SK-N-SH treated with all-trans-retinoic acid at 6 μM for 48 hours (cell line): ENCODE measurements at regions not wholly inside any gene's neighbourhood (a gene's known extent, or its start where the extent isn't known, plus 50 kb on each side); places are given as distances from the start of the nearest gene placed in this dataset.

Source experiments
- ATAC-seq: fragments of 200-7000 bp; cut with Tn5 transposase; 3 replicates; pipeline ENCODE4 v1.9.1; 2020; ENCODE audit warnings: mild to moderate bottlenecking, moderate library complexity
- ARNTL ChIP-seq: fragments of 450-650 bp; formaldehyde crosslinking; IDR thresholded peaks from 2 replicates; pipeline ENCODE4 v1.5.0; 2020; ENCODE audit warnings: low read depth, mild to moderate bottlenecking, moderate library complexity, borderline replicate concordance
- BACH2 ChIP-seq: fragments of 250-450 bp; sonication (Bioruptor Pico); IDR thresholded peaks from 2 replicates; pipeline ENCODE4 v1.9.0; 2021; ENCODE audit warnings: mild to moderate bottlenecking, borderline replicate concordance
- CSDC2 ChIP-seq: fragments of 250-450 bp; sonication (Bioruptor Pico); IDR thresholded peaks from 2 replicates; pipeline ENCODE4 v1.5.0; 2020; ENCODE audit warnings: mild to moderate bottlenecking, moderate library complexity
- ESRRG ChIP-seq: fragments of 250-450 bp; sonication (Bioruptor Pico); IDR thresholded peaks from 2 replicates; pipeline ENCODE4 v1.6.1; 2021; ENCODE audit warnings: mild to moderate bottlenecking
- GLIS3 ChIP-seq: fragments of 250-450 bp; sonication (Bioruptor Pico); IDR thresholded peaks from 2 replicates; pipeline ENCODE4 v1.5.0; 2020; ENCODE audit warnings: mild to moderate bottlenecking, moderate library complexity
- ISL1 ChIP-seq: fragments of 250-450 bp; sonication (Bioruptor Pico); IDR thresholded peaks from 2 replicates; pipeline ENCODE4 v2.1.2; 2022; ENCODE audit warnings: mild to moderate bottlenecking, moderate library complexity
- OSR1 ChIP-seq: fragments of 250-450 bp; sonication (Bioruptor Pico); IDR thresholded peaks from 2 replicates; pipeline ENCODE4 v1.8.0; 2022; ENCODE audit warnings: moderate library complexity, mild to moderate bottlenecking, inconsistent platforms
- SNAI2 ChIP-seq: fragments of 250-450 bp; sonication (Bioruptor Pico); IDR thresholded peaks from 2 replicates; pipeline ENCODE4 v1.5.0; 2020; ENCODE audit warnings: mild to moderate bottlenecking, moderate library complexity
- TCF4 ChIP-seq: fragments of 250-450 bp; sonication (Bioruptor Pico); IDR thresholded peaks from 2 replicates; pipeline ENCODE4 v1.8.0; 2021; ENCODE audit warnings: mild to moderate bottlenecking, moderate library complexity, borderline replicate concordance
- TOX ChIP-seq: fragments of 250-450 bp; sonication (Bioruptor Pico); IDR thresholded peaks from 2 replicates; pipeline ENCODE4 v1.8.0; 2021; ENCODE audit warnings: mild to moderate bottlenecking, moderate library complexity, borderline replicate concordance
- ZC3H10 ChIP-seq: fragments of 250-450 bp; sonication (Bioruptor Pico); IDR thresholded peaks from 2 replicates; pipeline ENCODE4 v1.5.1; 2021; ENCODE audit warnings: mild to moderate bottlenecking, moderate library complexity
- ZFP30 ChIP-seq: fragments of 450-650 bp; formaldehyde crosslinking; IDR thresholded peaks from 2 replicates; pipeline ENCODE4 v1.5.0; 2022; ENCODE audit warnings: mild to moderate bottlenecking, moderate library complexity
- ZNF70 ChIP-seq: fragments of 450-650 bp; formaldehyde crosslinking; IDR thresholded peaks from 2 replicates; pipeline ENCODE4 v1.5.0; 2020; ENCODE audit warnings: mild to moderate bottlenecking, moderate library complexity
- ZNF8 ChIP-seq: fragments of 450-650 bp; formaldehyde crosslinking; IDR thresholded peaks from 2 replicates; pipeline ENCODE4 v1.5.0; 2020; ENCODE audit warnings: mild to moderate bottlenecking, moderate library complexity
- TF ChIP-seq, protein P1 (sequence below): fragments of 250-450 bp; sonication (Bioruptor Pico); IDR thresholded peaks from 2 replicates; pipeline ENCODE4 v1.8.0; 2020; ENCODE audit warnings: mild to moderate bottlenecking, moderate library complexity, borderline replicate concordance
- TF ChIP-seq, protein P2 (sequence below): fragments of 250-450 bp; sonication (Bioruptor Pico); IDR thresholded peaks from 2 replicates; pipeline ENCODE4 v1.5.1; 2021; ENCODE audit warnings: mild to moderate bottlenecking, moderate library complexity
- TF ChIP-seq, protein P3 (sequence below): fragments of 250-450 bp; sonication (Bioruptor Pico); IDR thresholded peaks from 2 replicates; pipeline ENCODE4 v1.8.0; 2021; ENCODE audit warnings: low read depth, mild to moderate bottlenecking, moderate library complexity, borderline replicate concordance
- TF ChIP-seq, protein P4 (sequence below): fragments of 250-450 bp; sonication (Bioruptor Pico); IDR thresholded peaks from 2 replicates; pipeline ENCODE4 v1.5.1; 2020; ENCODE audit warnings: low read depth, mild to moderate bottlenecking, moderate library complexity

DNA sequence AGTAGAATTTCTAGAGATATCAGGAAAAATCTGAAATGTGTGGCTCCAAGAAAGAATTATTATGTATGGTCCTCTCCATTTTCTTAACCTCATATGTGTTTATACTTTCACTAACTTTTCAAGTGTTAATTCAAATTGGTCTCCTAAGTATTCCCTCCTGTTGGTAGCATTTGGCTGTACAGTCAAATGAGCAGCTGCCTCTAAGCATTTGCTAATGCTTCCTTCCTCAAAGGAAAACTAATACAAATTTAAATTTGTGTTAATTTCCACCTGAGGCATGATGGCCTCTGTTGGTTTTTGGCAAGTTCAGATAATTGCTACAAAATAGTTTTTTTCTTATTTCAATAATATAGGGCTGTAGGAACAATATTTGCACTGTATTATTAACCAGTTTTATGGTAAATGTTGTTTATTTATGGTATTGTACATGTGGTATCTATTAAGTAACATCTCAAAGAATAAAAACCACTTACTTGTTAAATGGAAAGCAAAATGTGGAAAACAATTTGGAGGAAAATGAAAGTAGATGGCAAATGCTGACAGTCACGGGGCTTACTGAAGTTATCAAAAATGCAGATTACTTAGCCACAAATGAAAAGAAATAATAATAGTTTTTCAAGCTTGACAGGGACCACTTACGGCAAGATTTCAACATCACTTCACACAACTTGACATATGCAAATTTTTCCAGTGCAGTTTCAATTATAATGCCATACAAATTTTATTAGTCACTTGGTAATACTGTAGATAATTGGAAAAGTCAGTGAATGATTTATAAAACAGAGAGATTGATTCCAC, 299.3 kb upstream of the MEOX2 start:
- no peak for TF ChIP-seq ZNF70 (CRISPR knock-in tag)
- ATAC-seq = no peak

DNA sequence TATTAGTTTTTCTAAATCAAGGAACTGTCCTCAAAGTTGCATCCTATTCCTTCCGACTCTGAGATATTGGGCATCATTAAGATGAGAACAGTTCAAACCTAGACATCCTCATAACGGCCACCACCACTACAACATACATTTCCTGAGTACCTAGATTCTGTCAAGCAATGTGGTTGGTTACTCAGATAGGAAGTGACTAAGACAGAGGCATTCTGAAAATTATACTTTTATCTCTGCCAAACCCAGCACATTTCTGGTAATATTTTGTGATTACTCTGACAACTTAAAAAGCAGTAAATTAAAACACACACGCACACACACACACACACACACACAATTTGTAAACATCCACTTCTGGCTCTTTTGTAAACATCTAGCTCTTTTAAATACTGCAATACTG, 291.2 kb upstream of the MEOX2 start:
- TF ChIP-seq ESRRG (CRISPR knock-in tag) (no peak), ISL1 (CRISPR knock-in tag) (no peak), OSR1 (CRISPR knock-in tag) (no peak), TOX (no peak), ZNF70 (CRISPR knock-in tag) (no peak), ZC3H10 (no peak), BACH2 (CRISPR knock-in tag) (no peak), ARNTL (no peak), CSDC2 (CRISPR knock-in tag) (no peak), TCF4 (no peak), SNAI2 (CRISPR knock-in tag) (no peak), ZNF8 (CRISPR knock-in tag) (no peak), ZFP30 (CRISPR knock-in tag) (no peak)
- TF ChIP-seq, protein P1, sequence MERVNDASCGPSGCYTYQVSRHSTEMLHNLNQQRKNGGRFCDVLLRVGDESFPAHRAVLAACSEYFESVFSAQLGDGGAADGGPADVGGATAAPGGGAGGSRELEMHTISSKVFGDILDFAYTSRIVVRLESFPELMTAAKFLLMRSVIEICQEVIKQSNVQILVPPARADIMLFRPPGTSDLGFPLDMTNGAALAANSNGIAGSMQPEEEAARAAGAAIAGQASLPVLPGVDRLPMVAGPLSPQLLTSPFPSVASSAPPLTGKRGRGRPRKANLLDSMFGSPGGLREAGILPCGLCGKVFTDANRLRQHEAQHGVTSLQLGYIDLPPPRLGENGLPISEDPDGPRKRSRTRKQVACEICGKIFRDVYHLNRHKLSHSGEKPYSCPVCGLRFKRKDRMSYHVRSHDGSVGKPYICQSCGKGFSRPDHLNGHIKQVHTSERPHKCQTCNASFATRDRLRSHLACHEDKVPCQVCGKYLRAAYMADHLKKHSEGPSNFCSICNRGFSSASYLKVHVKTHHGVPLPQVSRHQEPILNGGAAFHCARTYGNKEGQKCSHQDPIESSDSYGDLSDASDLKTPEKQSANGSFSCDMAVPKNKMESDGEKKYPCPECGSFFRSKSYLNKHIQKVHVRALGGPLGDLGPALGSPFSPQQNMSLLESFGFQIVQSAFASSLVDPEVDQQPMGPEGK (CRISPR knock-in tag) = no peak
- TF ChIP-seq, protein P2, sequence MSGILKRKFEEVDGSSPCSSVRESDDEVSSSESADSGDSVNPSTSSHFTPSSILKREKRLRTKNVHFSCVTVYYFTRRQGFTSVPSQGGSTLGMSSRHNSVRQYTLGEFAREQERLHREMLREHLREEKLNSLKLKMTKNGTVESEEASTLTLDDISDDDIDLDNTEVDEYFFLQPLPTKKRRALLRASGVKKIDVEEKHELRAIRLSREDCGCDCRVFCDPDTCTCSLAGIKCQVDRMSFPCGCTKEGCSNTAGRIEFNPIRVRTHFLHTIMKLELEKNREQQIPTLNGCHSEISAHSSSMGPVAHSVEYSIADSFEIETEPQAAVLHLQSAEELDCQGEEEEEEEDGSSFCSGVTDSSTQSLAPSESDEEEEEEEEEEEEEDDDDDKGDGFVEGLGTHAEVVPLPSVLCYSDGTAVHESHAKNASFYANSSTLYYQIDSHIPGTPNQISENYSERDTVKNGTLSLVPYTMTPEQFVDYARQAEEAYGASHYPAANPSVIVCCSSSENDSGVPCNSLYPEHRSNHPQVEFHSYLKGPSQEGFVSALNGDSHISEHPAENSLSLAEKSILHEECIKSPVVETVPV (CRISPR knock-in tag) = no peak
- TF ChIP-seq, protein P3, sequence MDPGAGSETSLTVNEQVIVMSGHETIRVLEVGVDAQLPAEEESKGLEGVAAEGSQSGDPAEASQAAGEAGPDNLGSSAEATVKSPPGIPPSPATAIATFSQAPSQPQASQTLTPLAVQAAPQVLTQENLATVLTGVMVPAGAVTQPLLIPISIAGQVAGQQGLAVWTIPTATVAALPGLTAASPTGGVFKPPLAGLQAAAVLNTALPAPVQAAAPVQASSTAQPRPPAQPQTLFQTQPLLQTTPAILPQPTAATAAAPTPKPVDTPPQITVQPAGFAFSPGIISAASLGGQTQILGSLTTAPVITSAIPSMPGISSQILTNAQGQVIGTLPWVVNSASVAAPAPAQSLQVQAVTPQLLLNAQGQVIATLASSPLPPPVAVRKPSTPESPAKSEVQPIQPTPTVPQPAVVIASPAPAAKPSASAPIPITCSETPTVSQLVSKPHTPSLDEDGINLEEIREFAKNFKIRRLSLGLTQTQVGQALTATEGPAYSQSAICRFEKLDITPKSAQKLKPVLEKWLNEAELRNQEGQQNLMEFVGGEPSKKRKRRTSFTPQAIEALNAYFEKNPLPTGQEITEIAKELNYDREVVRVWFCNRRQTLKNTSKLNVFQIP (CRISPR knock-in tag) = no peak
- TF ChIP-seq, all 23 proteins: peak for 0
- ATAC-seq = no peak

DNA sequence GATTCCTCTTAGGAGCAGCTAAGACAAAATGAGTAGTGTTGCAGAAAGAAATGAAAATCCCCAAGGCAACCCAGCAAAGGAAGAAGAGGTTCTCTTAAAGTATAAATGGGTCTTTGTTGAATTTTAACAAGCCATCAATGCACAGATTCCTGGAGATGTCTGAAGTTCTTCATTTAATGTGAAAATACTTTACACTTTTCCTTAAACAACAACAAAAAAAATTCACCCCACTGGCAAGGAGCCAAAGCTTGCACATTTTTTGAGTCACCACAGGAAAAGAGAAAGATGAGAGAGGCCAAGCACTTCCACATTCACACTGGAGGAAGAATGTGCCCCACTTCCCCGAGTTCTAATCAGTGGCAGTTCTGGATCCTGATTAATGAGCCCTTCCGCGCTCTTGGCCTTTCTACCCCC, 286.4 kb upstream of the MEOX2 start:
- TF ChIP-seq, protein P4, sequence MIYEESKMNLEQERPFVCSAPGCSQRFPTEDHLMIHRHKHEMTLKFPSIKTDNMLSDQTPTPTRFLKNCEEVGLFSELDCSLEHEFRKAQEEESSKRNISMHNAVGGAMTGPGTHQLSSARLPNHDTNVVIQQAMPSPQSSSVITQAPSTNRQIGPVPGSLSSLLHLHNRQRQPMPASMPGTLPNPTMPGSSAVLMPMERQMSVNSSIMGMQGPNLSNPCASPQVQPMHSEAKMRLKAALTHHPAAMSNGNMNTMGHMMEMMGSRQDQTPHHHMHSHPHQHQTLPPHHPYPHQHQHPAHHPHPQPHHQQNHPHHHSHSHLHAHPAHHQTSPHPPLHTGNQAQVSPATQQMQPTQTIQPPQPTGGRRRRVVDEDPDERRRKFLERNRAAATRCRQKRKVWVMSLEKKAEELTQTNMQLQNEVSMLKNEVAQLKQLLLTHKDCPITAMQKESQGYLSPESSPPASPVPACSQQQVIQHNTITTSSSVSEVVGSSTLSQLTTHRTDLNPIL (CRISPR knock-in tag) = no peak
- TF ChIP-seq SNAI2 (CRISPR knock-in tag) = no peak
- no peak for TF ChIP-seq ESRRG (CRISPR knock-in tag)
- TF ChIP-seq BACH2 (CRISPR knock-in tag) = no peak
- no peak for TF ChIP-seq CSDC2 (CRISPR knock-in tag)
- TF ChIP-seq GLIS3 = no peak
- no peak for TF ChIP-seq ZFP30 (CRISPR knock-in tag)
- TF ChIP-seq, protein P3 (CRISPR knock-in tag) = no peak
- TF ChIP-seq ISL1 (CRISPR knock-in tag) = no peak
- TF ChIP-seq, protein P1 (CRISPR knock-in tag) = no peak
- TF ChIP-seq ZC3H10 = no peak
- no peak for ATAC-seq
